Stimulated activated naive CD4-positive, alpha-beta T cell treated with Interleukin-2 at 50 U/mL for 16 hours (primary cell): ENCODE measurements at regions not wholly inside any gene's neighbourhood (a gene's known extent, or its start where the extent isn't known, plus 50 kb on each side); places are given as distances from the start of the nearest gene placed in this dataset.

Experiments
- DNase-seq: peaks from one replicate; lab custom pipeline; 2025; lab: John Stamatoyannopoulos, UW

DNA sequence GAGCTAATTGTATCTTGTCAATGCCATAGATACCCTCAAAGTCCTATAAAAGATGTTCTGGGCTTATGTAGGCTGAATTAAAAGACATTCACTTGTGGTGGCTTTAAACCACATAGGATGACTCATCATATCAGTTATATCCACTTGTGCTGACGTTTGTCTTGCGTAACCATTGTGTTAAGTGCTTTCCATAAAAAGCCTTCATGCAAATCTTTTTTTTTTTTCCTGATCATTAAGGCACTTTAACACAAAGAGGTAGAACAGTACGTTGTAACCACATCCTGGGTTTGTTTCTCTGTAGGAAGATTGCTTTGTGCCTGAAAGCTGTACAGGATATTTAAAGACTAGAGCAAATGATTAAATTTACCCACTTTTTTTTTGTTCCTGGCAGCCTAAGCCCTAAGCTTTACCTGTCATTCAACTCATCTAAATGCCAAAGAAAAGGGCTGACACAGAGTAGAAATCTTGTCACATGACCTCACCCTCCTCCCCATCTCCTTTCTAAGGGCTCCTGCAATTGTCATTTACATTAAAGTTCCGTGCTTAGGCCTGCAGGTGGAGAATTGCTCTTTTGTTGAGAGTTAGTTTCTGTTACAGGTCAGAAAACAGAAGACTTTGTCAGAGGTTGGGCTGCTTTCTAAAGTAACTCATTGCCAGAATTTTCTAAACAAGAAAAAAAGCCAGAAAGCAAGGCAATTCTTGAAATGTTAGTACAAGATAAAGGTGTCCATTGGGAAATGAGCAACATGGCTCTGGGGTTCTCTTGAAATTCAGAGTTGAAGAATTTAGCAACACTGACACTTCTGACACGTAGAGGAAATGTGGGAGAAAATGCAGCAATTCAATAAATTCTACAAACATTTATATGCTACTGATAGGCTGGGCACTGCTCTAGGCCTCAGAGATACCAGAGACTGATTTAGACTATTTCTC, 555.6 kb downstream of the PPARGC1A start:
- no peak for DNase-seq

DNA sequence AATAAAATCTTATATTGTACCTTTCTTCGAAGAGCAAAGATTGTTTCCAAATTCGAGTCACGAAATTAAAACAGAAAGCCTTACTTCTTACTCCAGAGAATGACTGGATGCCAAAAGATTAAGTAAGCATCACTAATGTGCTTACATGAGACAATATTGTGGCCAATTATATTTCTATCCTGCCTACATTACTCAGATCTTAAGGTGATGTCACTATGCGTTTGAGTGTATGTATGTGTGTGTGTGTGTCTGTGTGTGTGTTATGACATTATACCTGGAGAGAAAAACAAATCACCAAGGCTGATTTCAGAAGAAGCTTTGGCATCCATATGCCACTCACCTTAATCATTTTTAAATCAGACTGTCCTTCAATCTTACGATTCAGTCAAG, 556.3 kb downstream of the PPARGC1A start:
- DNase-seq = no peak

DNA sequence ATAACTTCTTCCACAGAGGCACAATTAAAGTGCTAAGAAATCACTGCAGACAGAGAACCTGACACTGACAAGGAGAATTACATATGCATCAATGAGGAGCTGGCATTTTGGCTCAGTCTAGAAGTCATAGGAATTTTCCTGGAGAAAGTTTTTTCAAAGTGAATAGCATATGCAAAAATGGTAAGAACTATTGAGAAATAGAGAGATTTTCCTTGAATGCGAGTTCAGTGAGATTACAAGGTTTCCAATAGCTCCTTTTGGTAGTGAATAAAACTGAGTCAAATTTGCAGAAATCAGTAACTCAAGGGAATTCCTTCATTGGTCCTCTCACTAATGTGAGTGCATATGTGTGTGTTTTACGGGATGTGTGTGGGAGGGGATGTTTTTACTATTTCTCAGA, 557.5 kb downstream of the PPARGC1A start:
- no peak for DNase-seq

DNA sequence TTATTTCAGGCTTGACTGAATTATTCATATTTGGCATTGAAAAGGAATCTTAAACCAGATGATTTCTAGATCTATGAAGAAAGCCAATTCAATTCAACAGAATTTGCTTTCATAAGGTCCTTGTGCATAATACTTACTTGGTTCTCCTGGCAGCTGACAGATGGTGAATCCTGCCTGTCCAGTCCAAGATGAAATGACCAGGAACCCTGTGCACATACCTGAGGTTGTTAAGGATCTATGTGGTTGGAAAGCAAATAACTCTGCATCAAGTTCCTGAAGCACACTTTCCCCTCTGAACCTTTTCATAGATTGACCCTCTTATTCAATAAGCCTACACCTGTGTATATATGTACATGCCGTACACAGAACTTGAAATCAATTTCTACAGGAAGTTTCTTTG, 562.7 kb downstream of the PPARGC1A start:
- DNase-seq = no peak

GRCh38 chr4:23324021-23324690, 565.7 kb downstream of the PPARGC1A start:
- no peak for DNase-seq

DNA sequence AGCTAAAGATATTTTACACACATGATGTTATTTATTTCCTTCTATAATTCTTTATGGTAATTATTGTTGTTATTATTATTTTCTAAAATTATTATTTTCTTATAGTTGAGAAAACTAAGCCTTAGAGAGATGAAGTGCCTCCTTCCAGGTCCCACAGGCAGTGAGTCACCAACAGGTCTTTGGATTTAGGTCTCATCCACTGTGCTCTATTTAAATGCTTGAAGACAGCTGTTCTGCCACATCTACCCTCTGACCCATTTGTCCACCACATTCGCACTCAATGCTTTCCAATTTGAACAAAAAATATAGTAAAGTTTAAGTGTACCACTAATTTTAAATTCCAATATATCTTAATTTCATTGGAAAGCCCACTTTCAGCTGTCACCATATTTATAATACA, 566.4 kb downstream of the PPARGC1A start:
- DNase-seq = no peak

- DNase-seq = no peak
Observed at GRCh38 chr4:23322732-23323131, 567.1 kb downstream of the PPARGC1A start.

DNA sequence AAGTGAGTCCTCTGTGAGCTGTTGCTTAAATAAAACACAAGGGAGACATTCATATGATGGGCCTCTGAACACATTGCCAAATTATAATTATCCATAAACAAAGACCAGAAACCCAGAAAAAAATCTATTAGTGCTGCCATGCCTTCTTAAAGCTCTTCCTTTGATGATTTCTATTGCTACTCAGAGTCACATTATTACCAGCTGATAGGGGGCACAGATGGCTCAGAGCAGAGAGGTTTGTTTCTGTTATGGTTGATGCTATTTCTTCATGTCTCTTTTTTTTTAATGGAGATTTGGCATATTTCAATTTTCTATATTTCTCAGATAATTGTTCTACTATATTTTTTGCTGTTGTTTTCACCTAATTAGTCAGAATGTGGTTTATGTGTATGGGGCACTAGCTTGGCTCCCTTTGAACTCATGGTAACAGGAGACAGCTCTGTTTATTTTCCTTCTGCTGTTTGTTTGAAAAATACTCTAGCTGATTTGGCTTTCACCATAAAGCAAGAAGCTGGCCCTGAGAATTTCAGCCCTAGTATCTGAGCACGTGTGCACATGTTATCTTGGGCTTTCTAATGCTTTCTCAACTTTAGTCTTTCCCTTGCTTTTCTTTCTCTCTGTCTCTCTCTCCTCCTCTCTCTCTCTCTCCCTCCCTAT, 568.8 kb downstream of the PPARGC1A start:
- no peak for DNase-seq

GRCh38 chr4:23312686-23313085, 577.2 kb downstream of the PPARGC1A start:
- DNase-seq = no peak

GRCh38 chr4:23311983-23312382, 577.9 kb downstream of the PPARGC1A start:
- DNase-seq = no peak

DNA sequence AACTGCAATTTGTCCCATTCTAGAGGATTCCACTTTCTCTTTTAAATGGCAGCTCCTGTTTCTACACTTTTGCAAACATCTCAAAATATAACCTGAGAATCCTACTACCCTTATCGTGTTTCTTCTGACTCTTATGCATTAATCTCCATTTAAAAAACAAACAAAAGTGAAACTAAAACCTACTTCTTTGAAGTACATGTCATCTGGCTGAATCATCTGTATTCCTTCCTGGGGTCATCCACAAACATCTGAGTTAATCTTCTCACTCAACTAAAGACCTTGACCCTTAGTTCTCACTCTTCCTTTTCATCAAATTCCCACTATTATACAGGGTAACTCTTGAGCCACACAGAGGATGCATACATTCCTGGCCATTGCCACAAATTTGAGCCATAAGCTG, 584.8 kb downstream of the PPARGC1A start:
- no peak for DNase-seq

DNA sequence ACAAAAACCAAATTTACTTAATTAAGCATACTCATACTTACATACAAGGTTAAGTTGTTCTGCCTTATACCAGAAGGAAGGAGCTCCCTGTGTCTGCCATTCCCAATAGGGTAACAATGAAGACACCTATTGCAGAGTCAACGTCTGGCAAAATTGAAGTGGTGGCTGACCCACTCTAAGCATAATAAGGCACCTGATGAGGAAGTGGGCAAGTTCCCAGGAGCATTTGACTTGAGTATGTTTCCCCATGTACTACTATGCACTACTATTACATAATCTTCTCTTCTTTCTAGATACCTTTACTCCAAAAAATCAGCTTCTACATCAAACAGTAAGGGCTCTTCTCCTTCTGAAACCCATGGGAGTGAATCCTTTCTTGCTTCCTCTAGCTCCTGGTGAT, 591.5 kb downstream of the PPARGC1A start:
- no peak for DNase-seq

DNA sequence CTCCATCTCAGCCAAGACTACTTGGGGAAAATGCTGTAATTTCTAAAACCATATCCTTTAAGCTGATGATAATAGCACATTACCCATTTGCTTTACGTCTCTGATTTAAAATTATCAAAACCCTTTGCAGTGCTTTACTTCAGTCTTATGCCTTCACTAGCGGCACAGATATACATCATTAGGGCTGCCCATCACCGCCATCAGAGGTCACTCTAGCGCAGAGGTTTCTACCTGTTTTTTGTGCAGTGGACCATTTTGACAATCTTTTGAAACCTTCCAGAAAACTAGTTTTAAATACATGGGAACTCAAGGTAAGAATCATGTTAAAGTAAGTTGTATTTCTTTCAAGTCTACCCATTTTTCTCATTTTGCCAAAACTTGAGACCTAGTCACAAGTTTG, 592.5 kb downstream of the PPARGC1A start:
- DNase-seq = no peak

DNA sequence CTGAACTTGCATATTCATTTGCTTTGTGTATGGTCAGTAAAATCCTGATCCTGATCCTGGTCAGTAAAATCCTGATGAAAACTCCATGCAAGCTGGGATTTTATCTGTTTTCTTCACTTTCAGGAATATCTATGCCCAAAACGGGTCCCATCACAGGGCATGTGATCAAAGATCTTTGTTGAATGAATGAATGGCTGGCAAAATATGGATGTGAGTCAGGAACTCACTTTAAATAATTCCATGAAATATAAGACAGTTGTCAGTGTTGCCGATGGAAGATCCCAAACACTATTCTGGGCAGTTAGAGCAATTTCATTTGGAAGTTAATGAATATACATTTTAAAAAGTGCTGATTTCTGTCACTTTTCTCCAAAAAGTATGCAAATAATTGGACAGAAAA, 598.4 kb downstream of the GBA3 start:
- DNase-seq = no peak

GRCh38 chr4:23290656-23291055, 597.9 kb downstream of the GBA3 start:
- no peak for DNase-seq

GRCh38 chr4:23279377-23279986, 586.7 kb downstream of the GBA3 start:
- DNase-seq = no peak

- no peak for DNase-seq
Observed at GRCh38 chr4:23278845-23279244, 586.1 kb downstream of the GBA3 start.

DNA sequence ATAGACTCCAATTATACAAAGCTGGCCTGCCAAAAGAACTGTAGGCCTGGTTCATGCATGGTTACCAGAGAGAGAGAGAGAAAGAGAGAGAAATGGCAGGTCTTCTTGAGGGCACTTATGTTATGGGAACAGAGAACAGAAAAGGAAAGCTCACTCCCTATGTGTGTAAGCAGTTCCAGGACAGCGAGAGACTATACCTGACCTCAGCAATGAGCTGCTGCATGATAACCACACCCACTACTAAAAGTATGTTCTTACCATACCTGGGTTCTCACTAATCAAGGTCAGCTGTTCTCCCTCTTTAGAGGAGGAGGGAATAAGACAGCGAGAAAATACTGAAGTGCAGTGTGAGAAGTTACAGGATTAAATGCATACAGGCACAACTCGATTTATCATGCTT, 583.3 kb downstream of the GBA3 start:
- DNase-seq = no peak

DNA sequence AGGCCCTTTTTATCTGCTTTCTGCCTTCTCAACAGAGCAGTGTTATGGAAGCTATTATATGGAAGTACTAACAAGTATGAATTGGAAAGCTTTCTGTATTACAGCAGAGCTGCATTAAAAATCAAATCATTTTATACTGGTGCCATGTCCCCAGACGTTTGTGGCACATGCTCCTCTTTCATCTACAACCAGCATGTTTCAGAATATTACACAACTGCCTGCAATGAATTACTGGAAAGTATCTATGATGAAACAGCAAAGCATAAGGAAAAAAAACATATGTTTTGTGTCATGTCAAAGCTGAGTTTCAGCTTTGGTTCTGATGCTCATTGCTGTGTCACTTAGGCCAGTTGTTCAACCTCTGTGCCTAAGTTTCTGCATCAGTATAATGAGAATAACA, 576.8 kb downstream of the GBA3 start:
- DNase-seq = no peak

GRCh38 chr4:23268072-23268771, 575.5 kb downstream of the GBA3 start:
- no peak for DNase-seq

DNA sequence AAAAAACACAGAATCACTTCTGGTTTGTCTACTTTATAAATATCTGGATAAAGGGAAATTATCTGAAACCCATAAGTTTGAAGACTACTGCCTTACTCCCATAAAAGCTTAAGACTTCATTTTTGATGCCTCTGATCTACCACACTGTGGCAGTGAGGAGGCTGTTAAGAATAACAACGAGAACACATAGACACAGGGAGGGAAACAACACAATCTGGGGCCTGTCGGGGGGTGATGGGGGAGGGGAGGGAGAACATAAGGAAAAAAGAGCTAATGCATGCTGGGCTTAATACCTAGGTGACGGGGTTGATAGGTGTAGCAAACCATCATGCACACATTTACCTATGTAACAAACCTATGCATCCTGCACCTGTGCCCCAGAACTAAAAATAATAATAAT, 573.7 kb downstream of the GBA3 start:
- no peak for DNase-seq

DNA sequence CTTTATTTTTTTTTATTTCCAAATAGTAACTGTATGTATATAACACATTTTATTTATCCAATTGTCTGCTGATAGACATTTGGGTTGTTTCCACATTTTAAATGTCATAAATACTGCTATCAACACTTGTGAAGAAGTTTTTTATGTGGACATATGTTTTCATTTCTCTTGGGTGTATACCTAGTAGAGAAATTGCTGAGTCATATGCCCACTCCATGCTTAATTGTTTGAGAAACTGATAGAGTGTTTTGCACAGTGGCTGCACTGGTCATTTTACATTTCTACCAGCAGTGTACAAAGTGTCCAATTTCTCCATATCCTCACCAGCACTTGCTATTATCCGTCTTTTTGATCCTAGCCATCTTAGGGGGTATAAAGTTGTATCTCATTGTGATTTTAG, 567.8 kb downstream of the GBA3 start:
- DNase-seq = no peak
